ENCODE measurements at regions not wholly inside any gene's neighbourhood (a gene's known extent, or its start where the extent isn't known, plus 50 kb on each side); places are given as distances from the start of the nearest gene placed in this dataset.
"Not testable (repeated sequence)": the region's sequence is repeated elsewhere in the genome, so short reads cannot be mapped to it uniquely, and the experiment has no call there.

DNA sequence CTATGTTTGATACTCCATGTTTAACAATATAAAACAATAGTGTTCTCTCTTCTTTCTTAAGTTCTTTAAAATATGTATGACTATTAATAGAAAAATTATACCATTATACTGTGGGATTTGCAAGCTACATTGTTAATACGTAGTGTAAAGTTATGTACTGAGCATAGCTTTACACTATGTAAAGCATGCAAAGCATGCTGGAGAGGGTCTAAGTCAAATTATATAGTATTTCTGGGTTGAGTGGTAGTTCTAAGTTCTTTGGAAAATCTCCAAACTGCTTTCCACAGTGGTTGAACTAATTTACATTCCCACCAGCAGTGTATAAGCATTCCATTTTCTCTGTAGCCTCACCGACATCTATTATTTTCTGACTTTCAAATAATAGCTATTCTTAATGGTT is 253.0 kb downstream of the RAP2B start:
- Mint-ChIP-seq H3K4me3 (ENCODE audit: unreplicated experiment) (no peak overlapping the region), H3K9me3 (ENCODE audit: unreplicated experiment) (no peaks in the 10 kb centered on the region), H3K4me1 (ENCODE audit: low read depth, unreplicated experiment) (no peaks in the 10 kb centered on the region), H3K27ac (ENCODE audit: unreplicated experiment) (no peak overlapping the region), H3K27me3 (ENCODE audit: unreplicated experiment) (no peaks in the 10 kb centered on the region), H3K36me3 (ENCODE audit: unreplicated experiment) (no peaks in the 10 kb centered on the region)
- TF ChIP-seq CTCF (IDR thresholded peaks at IDR 0.05; ENCODE audit: partially characterized antibody, unreplicated experiment) = no peak
- no peak for DNase-seq

DNA sequence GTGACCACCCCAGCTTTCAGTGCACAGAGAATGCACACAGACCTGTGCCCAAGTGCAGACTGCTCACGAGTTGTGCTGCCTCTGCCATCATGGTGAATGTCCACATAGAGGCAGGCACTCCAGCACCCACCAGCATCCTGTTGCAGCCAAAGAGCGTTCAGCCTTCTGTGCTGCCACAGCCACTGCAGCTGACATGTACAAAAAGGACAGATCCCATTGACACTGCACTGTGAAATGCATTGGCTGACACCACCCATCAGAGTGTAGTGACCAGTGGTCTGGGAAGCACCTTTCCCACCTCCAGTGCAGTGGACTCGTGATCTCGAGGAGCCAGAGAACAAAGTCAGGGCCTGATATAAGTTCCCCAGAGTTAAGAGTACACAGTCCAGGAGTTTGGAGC is 260.3 kb downstream of the RAP2B start:
- Mint-ChIP-seq H3K27ac (ENCODE audit: unreplicated experiment) (no peak overlapping the region), H3K36me3 (ENCODE audit: unreplicated experiment) (no peaks in the 10 kb centered on the region), H3K9me3 (ENCODE audit: unreplicated experiment) (no peaks in the 10 kb centered on the region), H3K27me3 (ENCODE audit: unreplicated experiment) (no peaks in the 10 kb centered on the region), H3K4me1 (ENCODE audit: low read depth, unreplicated experiment) (no peaks in the 10 kb centered on the region), H3K4me3 (ENCODE audit: unreplicated experiment) (no peak overlapping the region)
- TF ChIP-seq CTCF (IDR thresholded peaks at IDR 0.05; ENCODE audit: partially characterized antibody, unreplicated experiment) = no peak
- DNase-seq = no peak

GRCh38 chr3:153423820-153424219 is 261.8 kb downstream of the RAP2B start:
- not testable (repeated sequence) for H3K4me1 Mint-ChIP-seq (ENCODE audit: low read depth, unreplicated experiment); H3K9me3 Mint-ChIP-seq (ENCODE audit: unreplicated experiment); H3K27ac Mint-ChIP-seq (ENCODE audit: unreplicated experiment); DNase-seq; H3K36me3 Mint-ChIP-seq (ENCODE audit: unreplicated experiment); H3K27me3 Mint-ChIP-seq (ENCODE audit: unreplicated experiment); H3K4me3 Mint-ChIP-seq (ENCODE audit: unreplicated experiment)

- H3K27ac Mint-ChIP-seq (ENCODE audit: unreplicated experiment) = no peak overlapping the region
- no peak for TF ChIP-seq CTCF (IDR thresholded peaks at IDR 0.05; ENCODE audit: partially characterized antibody, unreplicated experiment)
- no peak for DNase-seq
- H3K9me3 Mint-ChIP-seq (ENCODE audit: unreplicated experiment) = no peaks in the 10 kb centered on the region
- H3K4me1 Mint-ChIP-seq (ENCODE audit: low read depth, unreplicated experiment) = no peaks in the 10 kb centered on the region
- H3K27me3 Mint-ChIP-seq (ENCODE audit: unreplicated experiment) = no peaks in the 10 kb centered on the region
- H3K4me3 Mint-ChIP-seq (ENCODE audit: unreplicated experiment) = no peak overlapping the region
- H3K36me3 Mint-ChIP-seq (ENCODE audit: unreplicated experiment) = no peaks in the 10 kb centered on the region
These were observed 264.3 kb downstream of the RAP2B start for GRCh38 chr3:153426344-153426743.

- H3K27ac Mint-ChIP-seq (ENCODE audit: unreplicated experiment) = no peak overlapping the region
- H3K9me3 Mint-ChIP-seq (ENCODE audit: unreplicated experiment) = no peaks in the 10 kb centered on the region
- H3K4me3 Mint-ChIP-seq (ENCODE audit: unreplicated experiment) = no peak overlapping the region
- no peak for TF ChIP-seq CTCF (IDR thresholded peaks at IDR 0.05; ENCODE audit: partially characterized antibody, unreplicated experiment)
- no peaks in the 10 kb centered on the region for H3K4me1 Mint-ChIP-seq (ENCODE audit: low read depth, unreplicated experiment)
- no peaks in the 10 kb centered on the region for H3K36me3 Mint-ChIP-seq (ENCODE audit: unreplicated experiment)
- DNase-seq = no peak
- no peaks in the 10 kb centered on the region for H3K27me3 Mint-ChIP-seq (ENCODE audit: unreplicated experiment)
These were observed 264.8 kb downstream of the RAP2B start for GRCh38 chr3:153426803-153427202.

- Mint-ChIP-seq H3K9me3 (ENCODE audit: unreplicated experiment) (no peaks in the 10 kb centered on the region), H3K4me1 (ENCODE audit: low read depth, unreplicated experiment) (no peaks in the 10 kb centered on the region), H3K4me3 (ENCODE audit: unreplicated experiment) (no peak overlapping the region), H3K27me3 (ENCODE audit: unreplicated experiment) (no peaks in the 10 kb centered on the region), H3K27ac (ENCODE audit: unreplicated experiment) (no peak overlapping the region), H3K36me3 (ENCODE audit: unreplicated experiment) (no peaks in the 10 kb centered on the region)
- no peak for TF ChIP-seq CTCF (IDR thresholded peaks at IDR 0.05; ENCODE audit: partially characterized antibody, unreplicated experiment)
- no peak for DNase-seq
These were observed 267.8 kb downstream of the RAP2B start for GRCh38 chr3:153429821-153430220.
